ENCODE measurements at regions not wholly inside any gene's neighbourhood (a gene's known extent, or its start where the extent isn't known, plus 50 kb on each side); places are given as distances from the start of the nearest gene placed in this dataset.

DNA sequence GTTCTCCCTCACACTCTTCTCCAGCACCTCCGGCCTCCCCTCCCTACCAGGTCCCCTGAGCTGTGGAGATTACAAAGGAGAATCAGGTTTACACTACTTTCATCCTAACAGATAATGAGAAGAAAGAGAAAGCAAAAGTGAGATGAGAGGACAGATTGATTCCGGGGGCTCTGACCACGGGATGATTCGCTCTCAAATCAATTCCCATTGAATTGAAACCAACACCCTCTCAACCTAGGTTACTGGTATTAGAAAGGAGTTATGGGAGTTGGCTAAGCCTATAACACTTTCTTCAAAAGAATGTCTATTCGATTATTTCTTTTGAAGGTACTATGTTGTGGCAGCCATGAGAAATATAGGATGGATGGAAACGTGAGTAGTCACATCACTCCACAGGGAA lies 386.2 kb upstream of the TNP1 start:
- Histone ChIP-seq H3K9me3 (ENCODE audit: low read depth) (no peaks in the 10 kb centered on the region), H3K4me2 (no peak overlapping the region), H3K4me3 (no peak overlapping the region), H3K27me3 (no peaks in the 10 kb centered on the region), H3K79me2 (no peaks in the 10 kb centered on the region), H3K9me2 (replicated peaks; ENCODE audit: insufficient read depth) (no peaks in the 10 kb centered on the region), H4K20me1 (ENCODE audit: insufficient read depth, poor library complexity, severe bottlenecking) (no peaks in the 10 kb centered on the region), H3K4me1 (ENCODE audit: insufficient read depth) (peaks cover 36% of the 10 kb centered on the region), H3K27ac (no peak overlapping the region), H2AFZ (no peak overlapping the region), H3K36me3 (replicated peaks; ENCODE audit: insufficient read depth, low read depth) (no peaks in the 10 kb centered on the region)
- DNase-seq (ENCODE audit: low spot score): no peak
- TF ChIP-seq, protein P1, sequence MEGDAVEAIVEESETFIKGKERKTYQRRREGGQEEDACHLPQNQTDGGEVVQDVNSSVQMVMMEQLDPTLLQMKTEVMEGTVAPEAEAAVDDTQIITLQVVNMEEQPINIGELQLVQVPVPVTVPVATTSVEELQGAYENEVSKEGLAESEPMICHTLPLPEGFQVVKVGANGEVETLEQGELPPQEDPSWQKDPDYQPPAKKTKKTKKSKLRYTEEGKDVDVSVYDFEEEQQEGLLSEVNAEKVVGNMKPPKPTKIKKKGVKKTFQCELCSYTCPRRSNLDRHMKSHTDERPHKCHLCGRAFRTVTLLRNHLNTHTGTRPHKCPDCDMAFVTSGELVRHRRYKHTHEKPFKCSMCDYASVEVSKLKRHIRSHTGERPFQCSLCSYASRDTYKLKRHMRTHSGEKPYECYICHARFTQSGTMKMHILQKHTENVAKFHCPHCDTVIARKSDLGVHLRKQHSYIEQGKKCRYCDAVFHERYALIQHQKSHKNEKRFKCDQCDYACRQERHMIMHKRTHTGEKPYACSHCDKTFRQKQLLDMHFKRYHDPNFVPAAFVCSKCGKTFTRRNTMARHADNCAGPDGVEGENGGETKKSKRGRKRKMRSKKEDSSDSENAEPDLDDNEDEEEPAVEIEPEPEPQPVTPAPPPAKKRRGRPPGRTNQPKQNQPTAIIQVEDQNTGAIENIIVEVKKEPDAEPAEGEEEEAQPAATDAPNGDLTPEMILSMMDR (IDR thresholded peaks at IDR 0.05; ENCODE audit: poor library complexity): no peak
- no peak for TF ChIP-seq EZH2phosphoT487 (IDR thresholded peaks at IDR 0.05; ENCODE audit: low read depth, severe bottlenecking, unreplicated experiment)
- no peak for TF ChIP-seq EZH2 (IDR thresholded peaks at IDR 0.05; ENCODE audit: borderline replicate concordance)
- WGBS (ENCODE audit: low lambda C conversion rate, missing lambda C conversion rate): 75% methylated on average over 6 of the region's 6 CpGs

DNA sequence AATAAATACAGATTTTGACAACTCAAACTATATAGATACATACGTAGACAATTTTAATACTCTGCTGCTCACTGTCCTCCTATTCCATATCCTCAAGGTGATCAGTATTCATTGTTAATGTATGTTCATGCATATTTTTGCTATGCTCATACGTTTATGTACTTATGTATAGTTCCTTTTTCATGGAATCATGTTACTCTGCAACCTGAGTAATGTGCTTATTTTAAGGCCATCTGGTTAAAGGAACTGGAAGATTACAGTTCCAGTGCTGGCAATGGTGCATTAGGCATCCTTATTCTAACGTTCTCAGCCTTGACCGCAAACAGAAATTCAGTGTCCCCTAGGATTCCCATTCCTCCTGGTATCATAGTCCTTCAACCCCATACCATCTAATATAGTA lies 385.0 kb upstream of the TNP1 start:
- Histone ChIP-seq H3K4me3 (no peak overlapping the region), H2AFZ (no peak overlapping the region), H3K27ac (no peak overlapping the region), H4K20me1 (ENCODE audit: insufficient read depth, poor library complexity, severe bottlenecking) (no peaks in the 10 kb centered on the region), H3K27me3 (no peaks in the 10 kb centered on the region), H3K9me3 (ENCODE audit: low read depth) (no peaks in the 10 kb centered on the region), H3K9me2 (replicated peaks; ENCODE audit: insufficient read depth) (no peaks in the 10 kb centered on the region), H3K4me1 (ENCODE audit: insufficient read depth) (peaks cover 27% of the 10 kb centered on the region), H3K4me2 (no peak overlapping the region), H3K79me2 (no peaks in the 10 kb centered on the region), H3K36me3 (replicated peaks; ENCODE audit: insufficient read depth, low read depth) (no peaks in the 10 kb centered on the region)
- WGBS (ENCODE audit: low lambda C conversion rate, missing lambda C conversion rate): 75% methylated on average over 4 of the region's 4 CpGs
- no peak for DNase-seq (ENCODE audit: low spot score)
- TF ChIP-seq, protein P1 (IDR thresholded peaks at IDR 0.05; ENCODE audit: poor library complexity): no peak
- no peak for TF ChIP-seq EZH2phosphoT487 (IDR thresholded peaks at IDR 0.05; ENCODE audit: low read depth, severe bottlenecking, unreplicated experiment)

DNA sequence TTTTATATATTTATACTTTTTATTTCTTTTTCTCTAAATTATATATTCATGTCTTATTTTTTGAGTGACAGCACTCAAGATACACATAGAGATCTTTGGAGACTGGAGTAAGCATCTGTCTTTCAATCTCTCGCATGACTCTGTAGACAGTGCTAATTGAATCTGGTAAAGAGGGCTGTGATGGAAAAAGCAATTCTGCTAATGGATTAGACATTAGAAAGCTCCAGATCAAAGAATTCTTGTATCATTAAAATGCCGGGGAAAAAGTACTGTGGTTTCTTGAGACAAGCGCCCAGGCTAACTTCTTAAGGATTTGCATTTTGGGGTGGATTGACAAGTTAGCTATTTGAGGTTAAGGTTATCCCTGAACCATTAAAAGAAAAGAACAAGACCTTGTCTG lies 383.1 kb upstream of the TNP1 start:
- Histone ChIP-seq H3K9me3 (ENCODE audit: low read depth) (no peaks in the 10 kb centered on the region), H3K79me2 (no peaks in the 10 kb centered on the region), H3K4me1 (ENCODE audit: insufficient read depth) (peaks cover 10% of the 10 kb centered on the region), H3K4me3 (no peak overlapping the region), H3K4me2 (no peak overlapping the region), H3K36me3 (replicated peaks; ENCODE audit: insufficient read depth, low read depth) (no peaks in the 10 kb centered on the region), H3K27me3 (no peaks in the 10 kb centered on the region), H3K27ac (no peak overlapping the region), H3K9me2 (replicated peaks; ENCODE audit: insufficient read depth) (no peaks in the 10 kb centered on the region), H2AFZ (no peak overlapping the region), H4K20me1 (ENCODE audit: insufficient read depth, poor library complexity, severe bottlenecking) (no peaks in the 10 kb centered on the region)
- WGBS (ENCODE audit: low lambda C conversion rate, missing lambda C conversion rate): 77% methylated on average over 3 of the region's 3 CpGs
- DNase-seq (ENCODE audit: low spot score): no peak
- no peak for TF ChIP-seq EZH2 (IDR thresholded peaks at IDR 0.05; ENCODE audit: borderline replicate concordance)
- TF ChIP-seq, protein P1 (IDR thresholded peaks at IDR 0.05; ENCODE audit: poor library complexity): no peak
- TF ChIP-seq EZH2phosphoT487 (IDR thresholded peaks at IDR 0.05; ENCODE audit: low read depth, severe bottlenecking, unreplicated experiment): no peak

DNA sequence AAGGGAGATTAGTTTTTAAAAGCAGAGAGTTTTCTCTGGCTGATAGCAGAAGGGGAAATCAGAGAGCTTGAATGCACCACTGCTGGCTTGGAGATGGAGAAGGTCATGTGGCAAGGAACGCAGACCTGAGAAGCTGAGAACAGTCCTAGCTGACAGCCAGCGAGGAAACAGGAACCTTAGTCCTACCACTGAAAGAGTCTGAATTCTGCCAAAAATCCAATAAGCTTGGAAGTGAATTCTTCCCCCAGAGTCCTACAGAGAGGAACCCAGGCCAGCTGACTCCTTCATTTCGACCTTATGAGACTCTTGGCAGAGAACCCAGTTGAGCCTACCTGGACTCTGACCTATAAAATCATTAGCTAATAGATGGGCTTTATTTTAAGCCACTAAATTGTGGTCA lies 371.9 kb upstream of the TNP1 start:
- Histone ChIP-seq H3K27ac (no peak overlapping the region), H3K4me2 (no peak overlapping the region), H3K4me3 (no peak overlapping the region), H2AFZ (no peak overlapping the region), H3K79me2 (no peaks in the 10 kb centered on the region), H4K20me1 (ENCODE audit: insufficient read depth, poor library complexity, severe bottlenecking) (no peaks in the 10 kb centered on the region), H3K4me1 (ENCODE audit: insufficient read depth) (no peaks in the 10 kb centered on the region), H3K9me3 (ENCODE audit: low read depth) (no peaks in the 10 kb centered on the region), H3K27me3 (no peaks in the 10 kb centered on the region), H3K36me3 (replicated peaks; ENCODE audit: insufficient read depth, low read depth) (no peaks in the 10 kb centered on the region), H3K9me2 (replicated peaks; ENCODE audit: insufficient read depth) (no peaks in the 10 kb centered on the region)
- WGBS (ENCODE audit: low lambda C conversion rate, missing lambda C conversion rate): 97% methylated on average over 3 of the region's 3 CpGs
- TF ChIP-seq, protein P1 (IDR thresholded peaks at IDR 0.05; ENCODE audit: poor library complexity): no peak
- no peak for TF ChIP-seq EZH2phosphoT487 (IDR thresholded peaks at IDR 0.05; ENCODE audit: low read depth, severe bottlenecking, unreplicated experiment)
- TF ChIP-seq EZH2 (IDR thresholded peaks at IDR 0.05; ENCODE audit: borderline replicate concordance): no peak
- no peak for DNase-seq (ENCODE audit: low spot score)
